Caco-2 (cell line): ENCODE measurements at regions not wholly inside any gene's neighbourhood (a gene's known extent, or its start where the extent isn't known, plus 50 kb on each side); places are given as distances from the start of the nearest gene placed in this dataset.

Source experiments
- BruUV-seq: library from RNA; stranded (reverse); fragments of 400-500 nt; replicated peaks from 2 replicates; lab custom pipeline; 2021; lab: Mats Ljungman, UMichigan
- CTCF ChIA-PET: fragments of 300-600 bp; sonication (Branson Sonifier 250); formaldehyde crosslinking; loops from one replicate; lab custom pipeline; 2022; ENCODE audit warnings: antibody characterized with exemption; lab: Charles Lee
- POLR2A ChIA-PET: fragments of 300-600 bp; sonication (Branson Sonifier 250); formaldehyde crosslinking; loops from one replicate; lab custom pipeline; 2022; ENCODE audit warnings: antibody characterized with exemption; lab: Charles Lee
- DNase-seq, 2 experiments: peaks; one replicate each; pipeline versions ENCODE4 v3.0.0 to v3.0.0-alpha.2; 2020 to 2022
- H3K27me3 ChIP-seq: replicated peaks from 2 replicates; pipeline ENCODE4 v1.6.0; 2011; ENCODE audit warnings: low read length; ENCODE audit not compliant: control insufficient read depth, insufficient read depth
- H3K36me3 ChIP-seq: 2 replicates; pipeline ENCODE4 v1.5.1; 2011; ENCODE audit warnings: low read length; ENCODE audit not compliant: control insufficient read depth, insufficient read depth
- H3K4me1 ChIP-seq: fragments of 250-450 bp; sonication (Bioruptor Pico); 2 replicates; pipeline ENCODE4 v1.5.1; 2020; ENCODE audit warnings: mild to moderate bottlenecking
- H3K4me3 ChIP-seq: 2 replicates; pipeline ENCODE4 v1.5.1; 2011; ENCODE audit warnings: low read depth, mild to moderate bottlenecking, control low read depth, low read length
- H3K9me3 ChIP-seq: fragments of 250-450 bp; sonication (Bioruptor Pico); 2 replicates; pipeline ENCODE4 v1.5.1; 2020; ENCODE audit warnings: mild to moderate bottlenecking, moderate library complexity
- H3K27ac Mint-ChIP-seq: one replicate; pipeline ENCODE4 v1.8.0; 2022; ENCODE audit warnings: mixed read lengths; ENCODE audit not compliant: unreplicated experiment
- H3K27me3 Mint-ChIP-seq: one replicate; pipeline ENCODE4 v1.8.0; 2022; ENCODE audit warnings: mixed read lengths; ENCODE audit not compliant: insufficient read depth, unreplicated experiment
- H3K36me3 Mint-ChIP-seq: one replicate; pipeline ENCODE4 v1.8.0; 2022; ENCODE audit warnings: mild to moderate bottlenecking, mixed read lengths; ENCODE audit not compliant: insufficient read depth, unreplicated experiment
- H3K4me1 Mint-ChIP-seq: one replicate; pipeline ENCODE4 v1.8.0; 2022; ENCODE audit warnings: low read depth, mixed read lengths; ENCODE audit not compliant: unreplicated experiment
- H3K4me3 Mint-ChIP-seq: one replicate; pipeline ENCODE4 v1.8.0; 2022; ENCODE audit warnings: mild to moderate bottlenecking, moderate library complexity, mixed read lengths; ENCODE audit not compliant: unreplicated experiment
- H3K9me3 Mint-ChIP-seq: one replicate; pipeline ENCODE4 v1.8.0; 2022; ENCODE audit warnings: mixed read lengths; ENCODE audit not compliant: unreplicated experiment
- intact Hi-C: fragments of 100-400 bp; cut with micrococcal nuclease; formaldehyde crosslinking; loops from one replicate; pipeline ENCODE4 v1.10.0; 2022; ENCODE audit not compliant: unreplicated experiment
- TF ChIP-seq, protein P1 (sequence below), 2 experiments: fragments of 200-600 bp in 1 of 2; IDR thresholded peaks; 1 replicate in 1 of 2; 2 replicates in 1 of 2; pipeline versions ENCODE4 v1.5.1 to v1.8.0; 2011 to 2022; ENCODE audit warnings: antibody characterized with exemption in 1 of 2, control low read depth in 1 of 2, inconsistent platforms in 1 of 2, low read depth in 1 of 2, low read length in 1 of 2, mild to moderate bottlenecking in 1 of 2, moderate library complexity in 1 of 2; ENCODE audit not compliant: insufficient read depth in 1 of 2, severe bottlenecking in 1 of 2, unreplicated experiment in 1 of 2

DNA sequence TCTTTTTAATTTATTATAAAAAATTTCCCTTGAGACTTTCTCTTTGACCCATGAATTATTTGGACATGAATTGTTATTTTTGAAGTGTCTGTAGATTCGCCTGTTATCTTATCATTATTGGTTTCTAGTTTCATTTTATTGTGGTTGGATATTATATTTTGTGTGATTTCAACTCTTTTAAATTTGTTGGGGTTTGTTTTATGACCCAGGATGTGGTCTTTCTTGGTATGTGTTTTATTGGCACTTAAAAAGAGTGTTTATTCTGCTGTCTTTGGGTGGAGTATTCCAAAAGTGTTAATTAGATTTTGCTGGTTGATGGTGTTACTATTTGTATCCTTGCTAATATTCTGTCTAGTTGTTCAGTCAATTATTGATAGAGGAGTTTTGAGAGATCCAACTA lies 50.5 kb upstream of the GPR141 start:
- no peaks in the 10 kb centered on the region for H3K9me3 Mint-ChIP-seq
- Histone ChIP-seq H3K9me3 (no peaks in the 10 kb centered on the region), H3K27me3 (no peaks in the 10 kb centered on the region), H3K4me3 (no peak overlapping the region), H3K36me3 (no peaks in the 10 kb centered on the region), H3K4me1 (no peaks in the 10 kb centered on the region)
- no peak for DNase-seq
- no peaks in the 10 kb centered on the region for H3K4me1 Mint-ChIP-seq
- ChIA-PET CTCF (no interaction called here), POLR2A (no interaction called here)
- H3K36me3 Mint-ChIP-seq: no peaks in the 10 kb centered on the region
- TF ChIP-seq, protein P1, sequence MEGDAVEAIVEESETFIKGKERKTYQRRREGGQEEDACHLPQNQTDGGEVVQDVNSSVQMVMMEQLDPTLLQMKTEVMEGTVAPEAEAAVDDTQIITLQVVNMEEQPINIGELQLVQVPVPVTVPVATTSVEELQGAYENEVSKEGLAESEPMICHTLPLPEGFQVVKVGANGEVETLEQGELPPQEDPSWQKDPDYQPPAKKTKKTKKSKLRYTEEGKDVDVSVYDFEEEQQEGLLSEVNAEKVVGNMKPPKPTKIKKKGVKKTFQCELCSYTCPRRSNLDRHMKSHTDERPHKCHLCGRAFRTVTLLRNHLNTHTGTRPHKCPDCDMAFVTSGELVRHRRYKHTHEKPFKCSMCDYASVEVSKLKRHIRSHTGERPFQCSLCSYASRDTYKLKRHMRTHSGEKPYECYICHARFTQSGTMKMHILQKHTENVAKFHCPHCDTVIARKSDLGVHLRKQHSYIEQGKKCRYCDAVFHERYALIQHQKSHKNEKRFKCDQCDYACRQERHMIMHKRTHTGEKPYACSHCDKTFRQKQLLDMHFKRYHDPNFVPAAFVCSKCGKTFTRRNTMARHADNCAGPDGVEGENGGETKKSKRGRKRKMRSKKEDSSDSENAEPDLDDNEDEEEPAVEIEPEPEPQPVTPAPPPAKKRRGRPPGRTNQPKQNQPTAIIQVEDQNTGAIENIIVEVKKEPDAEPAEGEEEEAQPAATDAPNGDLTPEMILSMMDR (IDR thresholded peaks at IDR 0.05; ENCODE audit: insufficient read depth in 1 of 2, low read depth in 1 of 2, low read length in 1 of 2, severe bottlenecking in 1 of 2, unreplicated experiment in 1 of 2): no peak
- peaks cover 10% of the 10 kb centered on the region for H3K27me3 Mint-ChIP-seq
- BruUV-seq: no TSS peak
- no peak overlapping the region for H3K27ac Mint-ChIP-seq
- no peak overlapping the region for H3K4me3 Mint-ChIP-seq
- intact Hi-C loops: no loop called here
